WERI-Rb-1 (cell line): ENCODE measurements at regions not wholly inside any gene's neighbourhood (a gene's known extent, or its start where the extent isn't known, plus 50 kb on each side); places are given as distances from the start of the nearest gene placed in this dataset.
"Not testable (repeated sequence)": the region's sequence is repeated elsewhere in the genome, so short reads cannot be mapped to it uniquely, and the experiment has no call there.

Source experiments
- DNase-seq: peaks from one replicate; pipeline ENCODE4 v3.0.0-alpha.2; 2020
- H3K27ac ChIP-seq: fragments of 250-450 bp; sonication (Bioruptor Pico); 2 replicates; pipeline ENCODE4 v1.5.1; 2020; ENCODE audit warnings: mild to moderate bottlenecking, moderate library complexity
- H3K27me3 ChIP-seq: fragments of 250-450 bp; sonication (Bioruptor Pico); 2 replicates; pipeline ENCODE4 v1.5.1; 2021; ENCODE audit warnings: mild to moderate bottlenecking, low read depth, moderate library complexity; ENCODE audit not compliant: insufficient read depth, severe bottlenecking
- H3K36me3 ChIP-seq: fragments of 250-450 bp; sonication (Bioruptor Pico); 2 replicates; pipeline ENCODE4 v1.5.1; 2020; ENCODE audit warnings: mild to moderate bottlenecking, moderate library complexity
- H3K4me3 ChIP-seq: 2 replicates; pipeline ENCODE4 v1.5.1; 2011; ENCODE audit warnings: low read depth, mild to moderate bottlenecking, control low read depth, low read length
- H3K9me3 ChIP-seq: fragments of 250-450 bp; sonication (Bioruptor Pico); 2 replicates; pipeline ENCODE4 v1.5.1; 2021; ENCODE audit warnings: mild to moderate bottlenecking, moderate library complexity; ENCODE audit not compliant: severe bottlenecking
- CTCF ChIP-seq: IDR thresholded peaks from 2 replicates; pipeline ENCODE4 v1.5.1; 2011; ENCODE audit warnings: low read depth, mild to moderate bottlenecking, control low read depth, inconsistent platforms, low read length

GRCh38 chr9:94438336-94438735 is 109.9 kb upstream of the NUTM2F start:
- not testable (repeated sequence) for H3K27ac ChIP-seq, H3K27me3 ChIP-seq, H3K9me3 ChIP-seq, DNase-seq, H3K4me3 ChIP-seq
- peaks cover 28% of the 10 kb centered on the region for H3K36me3 ChIP-seq

- H3K27ac ChIP-seq, H3K9me3 ChIP-seq, DNase-seq, H3K27me3 ChIP-seq, H3K4me3 ChIP-seq: not testable (repeated sequence)
- peaks cover 36% of the 10 kb centered on the region for H3K36me3 ChIP-seq
Observed at GRCh38 chr9:94441146-94441545, 112.7 kb upstream of the NUTM2F start.

- Histone ChIP-seq H3K9me3 (no peaks in the 10 kb centered on the region), H3K36me3 (peaks cover 41% of the 10 kb centered on the region), H3K27me3 (no peaks in the 10 kb centered on the region), H3K27ac (no peak overlapping the region), H3K4me3 (no peak overlapping the region)
- DNase-seq = no peak
- TF ChIP-seq CTCF = no peak
Observed at GRCh38 chr9:94441796-94442195, 113.1 kb upstream of the PCAT7 start.

DNA sequence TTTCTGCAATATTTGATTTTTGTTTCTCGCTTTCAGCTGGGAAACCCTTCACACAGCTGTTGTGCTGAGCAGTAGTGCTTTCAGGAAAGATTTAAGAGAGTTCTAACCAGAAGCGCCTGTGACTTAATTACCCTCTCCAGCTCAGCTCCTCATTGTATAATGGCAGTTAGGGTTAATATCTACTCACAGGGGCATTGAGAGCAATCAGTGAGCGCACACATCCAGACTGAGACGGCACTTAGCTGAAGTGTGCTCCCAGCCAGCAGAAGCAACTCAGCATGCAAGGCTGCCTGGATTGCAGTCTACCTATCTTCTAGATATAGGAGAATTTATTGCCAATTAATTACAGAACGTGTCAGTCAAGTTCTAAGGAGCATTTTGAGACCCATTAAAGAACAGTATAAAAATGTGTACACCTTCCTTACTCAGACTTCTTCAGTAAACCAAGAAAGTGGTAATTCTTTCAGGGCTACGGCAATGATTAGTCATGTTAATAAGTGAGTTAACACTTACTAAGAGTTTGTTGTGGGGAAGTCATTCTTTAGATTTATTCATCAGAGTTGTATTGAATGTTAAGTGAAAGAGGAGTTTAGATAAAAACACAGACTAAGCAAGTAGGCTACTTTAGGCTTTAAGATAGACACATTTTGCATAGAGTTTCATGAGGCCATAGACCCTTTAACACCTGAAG is 111.7 kb upstream of the PCAT7 start:
- DNase-seq = no peak

DNA sequence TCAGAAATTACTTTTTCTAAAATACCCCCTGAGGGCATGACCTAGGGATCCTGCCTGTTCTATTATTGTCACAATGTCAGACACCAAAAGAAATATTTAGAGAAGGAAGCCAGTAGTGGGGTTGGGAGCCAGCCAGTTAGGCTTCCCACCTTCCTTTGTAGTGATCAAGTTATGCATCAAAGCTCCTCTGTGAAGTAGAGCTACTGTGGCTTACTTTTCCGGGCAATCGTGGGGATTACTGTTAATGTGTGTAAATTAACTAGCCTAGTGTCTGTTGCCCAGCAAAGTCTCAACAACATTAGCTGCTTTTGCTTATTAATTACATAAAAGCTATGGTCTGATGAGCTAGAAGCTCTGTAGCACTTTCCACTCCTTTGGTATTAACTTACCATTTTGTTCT is 109.0 kb upstream of the PCAT7 start:
- Histone ChIP-seq H3K4me3 (no peak overlapping the region), H3K27me3 (no peaks in the 10 kb centered on the region), H3K27ac (no peak overlapping the region), H3K9me3 (no peaks in the 10 kb centered on the region), H3K36me3 (peaks cover 65% of the 10 kb centered on the region)
- DNase-seq = no peak
- TF ChIP-seq CTCF = no peak

More for the DNA sequence above, 111.7 kb upstream of the PCAT7 start:
- H3K27ac ChIP-seq = no peak overlapping the region
- no peaks in the 10 kb centered on the region for H3K27me3 ChIP-seq
- peaks cover 55% of the 10 kb centered on the region for H3K36me3 ChIP-seq
- H3K4me3 ChIP-seq = no peak overlapping the region
- TF ChIP-seq CTCF = no peak
- H3K9me3 ChIP-seq = no peaks in the 10 kb centered on the region

DNA sequence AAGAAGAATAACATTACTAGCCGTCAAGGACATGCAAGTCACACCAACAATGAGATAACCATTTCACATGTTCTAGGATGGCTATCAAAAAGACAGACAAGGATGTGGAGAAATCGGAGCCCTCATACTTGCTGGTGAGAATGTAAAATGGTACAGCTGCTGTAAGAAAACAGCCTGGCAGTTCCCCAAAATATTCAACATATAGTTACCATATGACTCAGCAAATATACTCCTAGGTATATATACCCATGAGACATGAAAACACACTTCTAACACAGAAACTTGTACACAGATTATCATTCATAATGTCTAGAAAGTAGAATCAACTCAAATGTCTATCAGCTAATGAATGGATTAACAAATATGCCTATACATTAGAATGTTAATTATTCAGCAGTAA is 105.4 kb upstream of the PCAT7 start:
- no peak for DNase-seq
- Histone ChIP-seq H3K36me3 (peaks cover 72% of the 10 kb centered on the region), H3K27ac (no peak overlapping the region), H3K4me3 (no peak overlapping the region), H3K9me3 (no peaks in the 10 kb centered on the region), H3K27me3 (no peaks in the 10 kb centered on the region)
- no peak for TF ChIP-seq CTCF

- no peak for DNase-seq
- no peak for TF ChIP-seq CTCF
- Histone ChIP-seq H3K4me3 (no peak overlapping the region), H3K27ac (no peak overlapping the region), H3K36me3 (peaks cover 22% of the 10 kb centered on the region), H3K9me3 (peaks cover 6% of the 10 kb centered on the region), H3K27me3 (no peaks in the 10 kb centered on the region)
Observed at GRCh38 chr9:94464790-94465189, 90.1 kb upstream of the PCAT7 start.

DNA sequence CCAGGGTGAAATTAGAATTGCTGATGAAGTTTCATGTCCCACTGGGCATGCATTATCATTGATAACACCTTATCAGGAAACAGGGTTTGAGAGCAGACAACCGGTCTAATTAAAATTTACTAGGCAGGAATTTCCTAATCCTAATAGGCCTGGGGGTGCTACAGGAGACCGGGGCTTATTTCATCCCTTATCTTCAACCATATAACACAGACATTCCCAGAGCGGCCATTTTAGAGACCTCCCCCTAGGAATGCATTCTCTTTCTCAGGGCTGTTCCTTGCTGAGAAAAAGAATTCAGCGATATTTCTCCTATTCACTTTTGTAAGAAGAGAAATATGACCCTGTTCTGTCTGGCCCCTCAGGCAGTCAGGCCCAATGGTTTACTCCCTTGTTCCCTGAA is 82.8 kb upstream of the PCAT7 start:
- not testable (repeated sequence) for DNase-seq, H3K27ac ChIP-seq, H3K27me3 ChIP-seq, H3K36me3 ChIP-seq, H3K4me3 ChIP-seq
- peaks cover 14% of the 10 kb centered on the region for H3K9me3 ChIP-seq
